Ovary (tissue), 7 donors: ENCODE measurements at regions not wholly inside any gene's neighbourhood (a gene's known extent, or its start where the extent isn't known, plus 50 kb on each side); places are given as distances from the start of the nearest gene placed in this dataset.

Experiments
- DNase-seq, 5 donors: peaks; one replicate each; pipeline ENCODE4 v3.0.0-alpha.2; 2019 to 2020
- H3K27ac ChIP-seq, 2 donors: fragments of 200-600 bp; one replicate each; pipeline versions ENCODE4 v1.5.1 to v1.8.0; 2019 to 2022
- H3K27me3 ChIP-seq: fragments of 200-600 bp; one replicate; pipeline ENCODE4 v1.8.0; 2022
- H3K36me3 ChIP-seq: fragments of 200-600 bp; sonication (generic); one replicate; pipeline ENCODE4 v1.5.1; 2019
- H3K4me1 ChIP-seq: one replicate; pipeline ENCODE4 v1.8.1; 2013; ENCODE audit warnings: mild to moderate bottlenecking, moderate library complexity; ENCODE audit not compliant: insufficient read depth
- H3K4me3 ChIP-seq: fragments of 200-600 bp; sonication (generic); one replicate; pipeline ENCODE4 v1.5.1; 2017
- H3K9me3 ChIP-seq, 2 donors: fragments of 200-600 bp in 1 of 2; sonication (generic) in 1 of 2; one replicate each; pipeline versions ENCODE4 v1.5.1 to v1.8.1; 2013 to 2019; ENCODE audit warnings: mild to moderate bottlenecking in 1 of 2, moderate library complexity in 1 of 2
- EP300 ChIP-seq: sonication (generic); formaldehyde crosslinking; IDR thresholded peaks from one replicate; pipeline ENCODE4 v1.6.1; 2017; ENCODE audit warnings: antibody characterized with exemption
- POLR2A ChIP-seq: fragments of 450-650 bp; IDR thresholded peaks from one replicate; pipeline ENCODE4 v1.6.1; 2017; ENCODE audit warnings: antibody characterized with exemption, mild to moderate bottlenecking, moderate library complexity
- WGBS, 3 donors: extraction: QIAGEN DNeasy Blood & Tissue Kit in 1 of 3; methylation state at CpG; one replicate each; pipeline versions ENCODE4 v1.1.5 to v1.1.7; 2013 to 2017; 5-methylcytosine and 5-hydroxymethylcytosine counted together
- intact Hi-C, 4 donors: fragments of 100-400 bp; cut with DNase I; formaldehyde crosslinking; loops; one replicate each; pipeline versions ENCODE4 v1.11.0 to v1.15.1; 2022 to 2023
- TF ChIP-seq, protein P1 (sequence below), 3 donors: fragments of 450-650 bp in 2 of 3; fragments of 200-600 bp in 1 of 3; IDR thresholded peaks; one replicate each; pipeline versions ENCODE4 v1.5.1 to v1.8.0; 2016 to 2022; ENCODE audit warnings: antibody characterized with exemption in 3 of 3, mild to moderate bottlenecking in 1 of 3
- donor health status: DM: no; HTN: no; CAD: no; lungs with moderate emphysema.
- donor health status: DM: no; HTN: no; CAD: no.
- donor health status: Bipolar disorder and iron deficiency.
- donor health status: DM: no; HTN: no; CAD: no.
- donor health status: DM: yes; HTN: yes; CAD: no.

DNA sequence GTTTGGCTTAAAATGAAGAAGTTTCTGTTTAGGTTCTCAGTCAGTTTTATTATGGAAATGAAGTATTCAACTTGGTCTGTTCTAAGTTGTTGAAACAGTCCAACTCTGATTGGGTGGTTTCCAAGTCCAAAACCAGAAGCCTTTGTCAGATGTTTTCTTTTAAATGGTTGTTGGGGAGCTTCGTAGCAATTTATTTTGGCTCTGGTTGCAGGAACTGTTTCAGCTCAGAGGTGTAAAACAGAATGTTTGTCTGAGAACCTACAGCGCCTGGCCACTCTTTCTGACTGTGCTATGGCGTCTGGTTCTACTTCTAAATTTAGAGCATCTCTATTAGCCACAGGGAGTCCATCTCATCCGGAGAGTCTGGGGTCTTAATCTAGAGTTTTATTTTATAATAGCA is 582.6 kb upstream of the TMPRSS15 start:
- 41 to 46% (median 42%) methylated on average over 4 of the region's 4 CpGs for WGBS, 3 donors
- H3K9me3 ChIP-seq = no peaks in the 10 kb centered on the region
- H3K36me3 ChIP-seq = no peaks in the 10 kb centered on the region
- intact Hi-C loops = no loop called here
- TF ChIP-seq, protein P1, sequence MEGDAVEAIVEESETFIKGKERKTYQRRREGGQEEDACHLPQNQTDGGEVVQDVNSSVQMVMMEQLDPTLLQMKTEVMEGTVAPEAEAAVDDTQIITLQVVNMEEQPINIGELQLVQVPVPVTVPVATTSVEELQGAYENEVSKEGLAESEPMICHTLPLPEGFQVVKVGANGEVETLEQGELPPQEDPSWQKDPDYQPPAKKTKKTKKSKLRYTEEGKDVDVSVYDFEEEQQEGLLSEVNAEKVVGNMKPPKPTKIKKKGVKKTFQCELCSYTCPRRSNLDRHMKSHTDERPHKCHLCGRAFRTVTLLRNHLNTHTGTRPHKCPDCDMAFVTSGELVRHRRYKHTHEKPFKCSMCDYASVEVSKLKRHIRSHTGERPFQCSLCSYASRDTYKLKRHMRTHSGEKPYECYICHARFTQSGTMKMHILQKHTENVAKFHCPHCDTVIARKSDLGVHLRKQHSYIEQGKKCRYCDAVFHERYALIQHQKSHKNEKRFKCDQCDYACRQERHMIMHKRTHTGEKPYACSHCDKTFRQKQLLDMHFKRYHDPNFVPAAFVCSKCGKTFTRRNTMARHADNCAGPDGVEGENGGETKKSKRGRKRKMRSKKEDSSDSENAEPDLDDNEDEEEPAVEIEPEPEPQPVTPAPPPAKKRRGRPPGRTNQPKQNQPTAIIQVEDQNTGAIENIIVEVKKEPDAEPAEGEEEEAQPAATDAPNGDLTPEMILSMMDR (IDR thresholded peaks at IDR 0.05) = no peak
- TF ChIP-seq POLR2A = no peak
- no peak overlapping the region for H3K27ac ChIP-seq
- H3K27me3 ChIP-seq = no peaks in the 10 kb centered on the region
- no peak overlapping the region for H3K4me3 ChIP-seq
- DNase-seq = no peak
- no peaks in the 10 kb centered on the region for H3K4me1 ChIP-seq

DNA sequence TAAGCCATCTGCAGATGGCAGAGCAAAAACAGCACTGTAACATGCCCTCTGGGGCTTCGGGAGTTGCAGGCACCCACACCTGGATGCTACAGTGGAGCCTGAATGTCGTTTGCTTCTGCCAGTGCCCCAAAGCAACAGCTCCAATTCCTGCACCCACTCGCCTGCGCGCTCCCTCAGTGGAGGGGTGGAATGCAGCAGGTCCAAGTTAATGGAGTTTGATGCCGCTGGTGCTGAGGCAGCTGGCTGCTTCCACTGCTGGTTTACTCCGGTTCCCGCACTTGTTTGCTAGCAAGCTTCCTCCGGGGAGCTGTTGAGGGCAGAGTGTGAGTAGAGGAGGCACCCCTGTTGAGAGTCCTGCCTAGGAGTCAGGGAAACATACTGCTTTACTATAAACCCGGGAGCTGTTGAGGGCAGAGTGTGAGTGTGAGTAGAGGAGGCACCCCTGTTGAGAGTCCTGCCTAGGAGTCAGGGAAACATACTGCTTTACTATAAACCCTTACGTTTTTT is 584.0 kb upstream of the TMPRSS15 start:
- H3K27ac ChIP-seq = no peak overlapping the region
- no peaks in the 10 kb centered on the region for H3K27me3 ChIP-seq
- no peaks in the 10 kb centered on the region for H3K9me3 ChIP-seq
- intact Hi-C loops = no loop called here
- H3K36me3 ChIP-seq = no peaks in the 10 kb centered on the region
- no peak overlapping the region for H3K4me3 ChIP-seq
- TF ChIP-seq EP300 = no peak
- no peak for TF ChIP-seq POLR2A
- TF ChIP-seq, protein P1 (IDR thresholded peaks at IDR 0.05) = no peak
- DNase-seq = no peak
- 88 to 91% (median 89%) methylated on average over 11 of the region's 11 CpGs for WGBS, 3 donors
- H3K4me1 ChIP-seq = no peaks in the 10 kb centered on the region

DNA sequence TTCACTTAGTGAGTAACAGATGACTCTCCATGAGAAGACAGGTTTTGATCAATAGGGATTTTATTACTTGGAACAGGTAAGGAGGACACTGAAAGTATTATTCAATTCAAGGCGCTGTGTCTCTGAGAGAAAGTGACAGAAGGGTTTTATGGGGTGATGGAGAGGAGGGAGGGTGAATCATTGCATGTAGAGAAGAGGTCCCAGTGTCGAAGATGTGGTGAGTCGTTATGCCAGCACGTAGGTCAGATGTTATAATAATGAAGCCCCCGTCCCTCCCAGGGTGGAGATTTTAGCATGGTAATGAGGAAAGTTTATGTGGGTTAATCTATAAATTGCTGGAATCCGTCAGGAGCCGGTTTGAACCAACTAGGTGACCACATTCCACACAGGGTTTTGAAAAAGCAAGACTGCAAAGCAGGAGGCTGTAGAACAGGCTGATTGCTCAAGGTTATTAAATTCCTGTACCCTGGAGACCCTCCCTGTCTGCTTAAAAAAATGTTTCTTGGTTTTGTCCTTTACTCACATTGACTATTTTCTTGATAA is 586.4 kb upstream of the TMPRSS15 start:
- 57 to 60% (median 57%) methylated on average over 7 of the region's 7 CpGs for WGBS, 3 donors
- TF ChIP-seq POLR2A = no peak
- no peak for TF ChIP-seq EP300
- TF ChIP-seq, protein P1 (IDR thresholded peaks at IDR 0.05) = no peak

DNA sequence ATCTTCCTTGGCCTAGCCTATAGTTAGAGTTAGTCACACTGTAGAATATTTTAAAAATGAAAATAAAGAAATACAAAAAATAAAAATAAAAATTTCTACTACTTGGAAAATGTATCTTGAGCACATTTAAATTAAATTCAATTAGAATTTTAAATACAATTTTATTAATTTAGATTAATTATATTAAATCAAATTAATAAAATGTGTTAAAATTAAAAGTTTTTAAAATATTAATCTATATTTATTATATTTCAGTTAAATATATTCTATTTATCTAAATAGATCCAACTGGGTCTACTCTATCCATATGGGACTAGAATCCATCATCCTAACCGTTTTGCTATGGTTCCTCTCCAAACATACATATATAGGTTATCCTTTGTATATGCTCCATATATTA is 588.3 kb upstream of the TMPRSS15 start:
- no peak overlapping the region for H3K4me3 ChIP-seq
- no peaks in the 10 kb centered on the region for H3K4me1 ChIP-seq
- TF ChIP-seq EP300 (no peak), POLR2A (no peak)
- TF ChIP-seq, protein P1 (IDR thresholded peaks at IDR 0.05) = no peak
- WGBS, 3 donors = 64 to 88% (median 87%) methylated on average over 1 of the region's 1 CpG
- no peak for DNase-seq
- no peak overlapping the region for H3K27ac ChIP-seq
- H3K9me3 ChIP-seq = no peaks in the 10 kb centered on the region
- H3K27me3 ChIP-seq = no peaks in the 10 kb centered on the region
- intact Hi-C loops = no loop called here
- H3K36me3 ChIP-seq = no peaks in the 10 kb centered on the region

More for the DNA sequence above, 586.4 kb upstream of the TMPRSS15 start:
- intact Hi-C loops = no loop called here
- H3K27me3 ChIP-seq = no peaks in the 10 kb centered on the region
- H3K27ac ChIP-seq = no peak overlapping the region
- H3K4me1 ChIP-seq = no peaks in the 10 kb centered on the region
- no peak for DNase-seq
- no peaks in the 10 kb centered on the region for H3K9me3 ChIP-seq
- no peak overlapping the region for H3K4me3 ChIP-seq
- H3K36me3 ChIP-seq = no peaks in the 10 kb centered on the region
